HG02623 (cell line): ENCODE measurements at regions not wholly inside any gene's neighbourhood (a gene's known extent, or its start where the extent isn't known, plus 50 kb on each side); places are given as distances from the start of the nearest gene placed in this dataset.
A peak's percentile ranks its signal among the peaks of the same experiment; 100 is the strongest.
"Not testable (repeated sequence)": the region's sequence is repeated elsewhere in the genome, so short reads cannot be mapped to it uniquely, and the experiment has no call there.

Experiments used
- ATAC-seq: cut with Tn5 transposase; IDR thresholded peaks from one replicate; pipeline ENCODE4 v1.9.1; 2021; ENCODE audit warnings: moderate library complexity; ENCODE audit not compliant: unreplicated experiment

DNA sequence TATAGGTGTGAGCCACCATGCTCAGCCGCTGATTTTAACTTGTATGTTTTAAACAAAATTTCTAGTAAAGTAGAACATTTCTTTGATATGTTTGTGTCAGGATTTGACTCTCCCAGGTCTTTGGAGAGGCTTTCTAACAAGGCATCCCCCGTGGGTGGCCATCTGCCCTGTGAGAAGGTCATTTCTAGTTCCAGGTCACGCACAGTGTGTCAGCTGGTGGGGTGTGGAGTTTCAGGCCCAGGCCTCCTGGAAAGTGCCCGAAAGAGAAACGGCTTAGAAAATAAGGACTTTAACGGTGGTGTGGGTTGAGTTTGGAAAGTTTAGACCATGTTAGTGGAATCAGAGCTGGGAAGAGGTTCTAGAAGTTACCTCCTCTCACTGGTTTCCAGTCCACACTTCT lies 61.0 kb downstream of the SPDYE17 start:
- ATAC-seq, result not testable (repeated sequence)

DNA sequence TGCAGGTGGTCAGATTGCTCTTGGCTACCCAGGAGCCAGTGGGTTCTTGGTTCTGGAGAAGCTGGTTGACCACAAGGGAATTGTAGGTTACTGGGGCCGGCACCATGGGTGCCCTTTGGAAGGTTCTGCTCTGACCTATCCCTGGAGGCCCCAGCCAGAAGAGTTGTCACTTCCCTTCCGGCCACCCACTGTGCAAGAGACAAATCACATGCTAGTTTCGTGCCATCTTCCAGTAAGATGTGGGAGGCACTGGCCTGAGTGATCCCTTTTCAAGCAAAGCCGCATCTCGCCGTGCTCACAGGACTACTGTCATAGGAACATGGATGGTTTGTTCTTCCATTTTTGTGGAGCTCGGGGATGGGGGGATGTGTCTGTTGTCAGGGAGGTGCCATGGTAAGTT lies 62.3 kb downstream of the SPDYE17 start:
- ATAC-seq, result not testable (repeated sequence)

DNA sequence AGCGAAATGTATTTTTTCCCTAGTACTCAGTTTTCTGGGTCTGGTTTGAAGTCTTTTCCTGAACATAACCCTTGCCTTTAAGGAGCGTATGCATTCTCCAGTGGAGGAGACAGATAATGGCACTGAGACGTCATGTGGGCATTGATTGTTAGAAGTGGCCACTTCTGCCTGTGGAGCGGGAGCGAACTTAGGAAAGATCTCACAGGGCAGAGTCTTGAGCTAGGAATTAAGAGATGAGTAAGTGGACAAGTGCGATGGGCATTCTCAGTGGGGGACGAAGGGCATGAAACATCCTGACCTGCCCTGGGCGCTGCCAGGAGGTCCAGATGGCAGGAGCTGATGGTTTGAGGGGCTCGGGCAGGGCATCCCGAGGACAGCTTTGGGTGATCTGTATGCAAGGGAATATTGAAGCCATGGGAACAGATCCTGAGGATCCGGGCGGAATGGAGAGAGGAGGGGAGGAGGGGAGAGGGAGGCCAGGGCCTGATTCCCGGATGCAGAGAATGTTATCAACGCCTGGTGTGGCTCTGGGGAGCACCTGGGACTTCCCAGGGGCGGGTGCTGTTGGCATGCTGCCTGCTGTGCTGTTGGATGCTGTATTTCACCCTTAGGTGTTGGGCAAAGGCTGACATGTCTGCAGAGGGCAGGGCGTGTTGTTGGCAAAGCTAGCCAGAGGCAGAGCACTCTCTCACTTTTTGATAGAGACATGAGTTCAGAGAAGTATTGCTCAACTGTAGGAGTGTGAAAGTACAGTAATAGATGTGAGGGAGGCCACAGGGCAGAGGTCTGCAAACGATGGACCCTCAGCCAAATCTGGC lies 66.2 kb downstream of the SPDYE17 start:
- not testable (repeated sequence) for ATAC-seq

DNA sequence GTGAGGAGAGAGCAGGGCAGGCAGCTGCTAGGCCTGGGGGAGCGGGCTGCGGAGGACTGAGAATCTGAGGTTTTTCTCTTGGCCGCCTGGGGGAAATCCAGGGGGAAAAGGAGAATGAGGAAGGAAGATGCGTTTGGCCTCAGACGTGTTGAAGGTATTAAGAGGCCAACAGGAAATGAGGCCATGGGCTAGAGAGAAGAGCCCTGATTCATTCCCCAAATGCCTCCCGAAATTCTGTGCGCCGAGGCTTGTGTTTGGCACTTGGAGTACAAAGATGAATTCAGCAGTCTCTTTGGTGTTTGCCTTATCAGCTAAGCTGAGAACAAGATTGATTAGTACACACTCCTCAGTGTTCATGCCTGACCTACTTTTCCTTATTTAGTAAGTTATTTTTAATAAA lies 68.1 kb downstream of the SPDYE17 start:
- ATAC-seq, result not testable (repeated sequence)

DNA sequence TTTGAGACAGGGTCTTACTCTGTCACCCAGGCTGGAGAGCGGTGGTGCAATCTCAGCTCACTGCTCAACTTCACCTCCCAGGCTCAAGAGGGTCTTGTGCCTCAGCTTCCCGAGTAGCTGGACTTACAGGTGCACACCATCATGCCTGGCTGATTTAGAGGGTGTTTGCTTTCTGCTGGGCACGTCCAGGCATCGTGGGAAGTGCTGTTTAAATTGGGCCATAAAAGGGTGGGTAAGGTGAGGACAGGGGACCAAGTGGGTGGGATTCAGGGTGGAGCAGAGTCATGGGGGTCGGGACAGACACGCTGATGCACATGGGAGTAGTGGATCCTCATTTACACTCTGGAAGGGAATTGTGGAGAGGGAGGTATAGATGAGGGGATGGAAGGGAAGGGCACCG lies 69.1 kb downstream of the SPDYE17 start:
- not testable (repeated sequence) for ATAC-seq

DNA sequence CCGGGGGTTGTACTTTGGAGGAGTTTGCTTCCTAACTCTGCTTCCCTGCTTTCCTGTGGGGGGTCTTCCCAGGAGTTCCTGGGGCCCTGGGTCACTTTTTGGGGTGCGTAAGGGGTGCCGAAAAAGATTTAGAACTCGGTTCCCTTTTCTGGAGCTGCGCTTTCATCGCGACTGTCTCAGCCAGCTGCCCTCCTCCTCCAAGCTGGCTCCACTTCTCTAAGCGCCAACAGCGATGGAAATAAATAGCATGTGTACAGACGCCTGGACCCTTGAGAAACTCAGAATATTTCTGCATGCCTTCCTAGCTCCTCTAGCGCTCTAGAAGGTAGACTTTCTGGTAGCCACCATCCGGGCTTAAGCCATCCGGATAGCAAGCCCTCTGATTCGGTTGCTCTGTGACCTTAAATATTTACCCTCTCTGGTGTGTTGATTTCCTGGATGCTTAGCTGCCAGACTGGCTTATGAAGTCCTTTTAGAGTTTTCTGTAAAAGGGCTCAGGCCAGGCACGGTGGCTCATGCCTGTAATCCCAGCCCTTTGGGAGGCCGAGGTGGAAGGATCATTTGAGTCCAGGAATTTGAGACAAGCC lies 71.7 kb downstream of the SPDYE17 start:
- ATAC-seq, result not testable (repeated sequence)

DNA sequence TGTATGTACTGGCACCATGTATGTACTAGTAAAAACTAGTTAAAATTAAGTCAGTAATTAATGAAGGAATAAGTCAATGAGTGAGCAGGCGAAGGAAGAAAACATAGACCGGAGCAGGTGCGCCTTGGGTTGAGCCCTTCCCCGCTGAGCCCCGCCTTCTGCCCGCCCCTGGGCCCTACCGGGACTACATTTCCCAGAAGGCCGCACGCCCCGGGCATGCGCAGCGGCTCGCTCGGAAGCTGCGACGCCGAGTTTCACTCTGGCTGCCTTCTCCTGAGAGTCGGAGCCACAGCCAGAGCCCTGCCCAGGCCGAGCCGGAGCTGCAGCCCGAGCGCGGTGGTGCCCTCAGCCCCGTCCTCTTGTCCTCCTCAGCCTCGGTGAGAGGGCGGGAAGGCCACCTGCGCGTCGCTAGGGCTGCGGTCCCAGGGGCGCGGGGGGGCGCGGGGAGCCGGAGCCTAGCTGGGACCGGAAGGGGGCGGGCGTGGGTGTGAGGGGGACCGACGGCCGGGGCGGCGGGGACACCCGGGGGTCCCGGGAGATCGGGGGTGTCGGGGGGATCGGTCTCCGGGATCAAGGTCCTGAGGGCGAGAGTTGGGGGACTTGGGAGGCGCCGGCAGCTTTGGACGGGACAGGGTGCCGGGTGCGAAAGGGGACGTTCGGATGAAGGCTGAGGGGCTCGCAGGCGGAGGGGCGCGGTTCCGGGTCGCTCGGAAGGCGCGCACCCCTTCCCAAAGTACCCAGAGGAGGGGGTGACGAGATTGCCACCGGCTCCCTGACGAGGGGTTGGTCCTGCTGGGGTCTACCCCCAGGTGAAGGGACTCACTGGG lies 72.4 kb downstream of the SPDYE17 start:
- ATAC-seq, result peak; percentile 98

DNA sequence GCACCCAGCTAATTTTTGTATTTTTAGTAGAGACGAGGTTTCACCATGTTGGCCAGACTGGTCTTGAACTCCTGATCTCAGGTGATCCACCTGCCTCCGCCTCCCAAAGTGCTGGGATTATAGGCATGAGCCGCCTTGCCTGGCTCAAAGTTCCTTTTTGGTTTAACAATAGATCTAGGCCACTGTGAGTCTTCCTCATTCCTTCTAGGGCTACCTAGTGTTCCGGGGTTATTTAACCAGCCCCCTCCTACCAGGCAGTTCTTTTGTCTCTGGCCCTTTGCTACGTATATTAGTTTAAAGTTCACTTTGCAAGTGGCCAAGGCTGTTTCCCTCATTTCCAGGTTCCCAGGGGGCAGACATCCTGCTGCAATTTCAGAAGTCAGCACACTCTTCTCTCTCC lies 75.6 kb downstream of the SPDYE17 start:
- ATAC-seq, result not testable (repeated sequence)

DNA sequence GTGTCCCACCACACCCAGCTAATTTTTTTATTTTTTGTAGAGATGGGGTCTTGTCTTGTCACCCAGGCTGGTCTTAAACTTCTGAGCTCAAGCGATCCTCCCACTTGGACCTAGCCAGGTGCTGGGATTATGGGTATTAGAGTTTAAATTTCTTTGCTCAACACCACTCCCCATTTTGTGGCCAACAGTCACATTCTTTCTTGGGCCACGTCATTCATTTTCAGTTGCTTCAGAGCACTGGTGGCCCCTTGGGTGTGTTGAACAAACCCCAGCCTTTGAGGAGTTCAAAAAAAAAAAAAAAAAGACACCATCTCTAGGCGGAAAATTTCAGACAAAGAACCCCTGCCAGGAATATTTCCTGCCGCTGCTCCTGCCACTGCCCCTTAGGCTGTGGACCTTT lies 77.0 kb downstream of the SPDYE17 start:
- ATAC-seq, result not testable (repeated sequence)

DNA sequence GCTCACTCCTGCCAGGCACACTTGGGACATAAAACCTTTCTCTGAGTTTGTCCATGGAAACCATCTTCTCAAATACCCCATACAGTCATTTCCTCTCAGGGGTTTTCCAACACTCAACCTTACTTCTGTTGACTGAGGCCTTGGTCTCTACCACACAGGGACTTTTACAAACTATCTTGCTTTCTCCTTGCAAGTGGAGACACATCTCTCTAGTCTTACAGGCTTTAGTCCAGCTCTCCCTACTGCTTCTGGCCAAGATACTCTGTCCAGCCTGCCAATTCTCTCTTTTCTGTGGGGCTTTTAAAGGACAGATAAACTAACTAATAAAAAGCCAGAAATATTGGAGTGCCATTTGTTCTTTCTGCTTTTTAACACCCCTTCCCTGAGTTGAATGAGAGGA lies 87.6 kb downstream of the SPDYE17 start:
- ATAC-seq, result peak; percentile 75

DNA sequence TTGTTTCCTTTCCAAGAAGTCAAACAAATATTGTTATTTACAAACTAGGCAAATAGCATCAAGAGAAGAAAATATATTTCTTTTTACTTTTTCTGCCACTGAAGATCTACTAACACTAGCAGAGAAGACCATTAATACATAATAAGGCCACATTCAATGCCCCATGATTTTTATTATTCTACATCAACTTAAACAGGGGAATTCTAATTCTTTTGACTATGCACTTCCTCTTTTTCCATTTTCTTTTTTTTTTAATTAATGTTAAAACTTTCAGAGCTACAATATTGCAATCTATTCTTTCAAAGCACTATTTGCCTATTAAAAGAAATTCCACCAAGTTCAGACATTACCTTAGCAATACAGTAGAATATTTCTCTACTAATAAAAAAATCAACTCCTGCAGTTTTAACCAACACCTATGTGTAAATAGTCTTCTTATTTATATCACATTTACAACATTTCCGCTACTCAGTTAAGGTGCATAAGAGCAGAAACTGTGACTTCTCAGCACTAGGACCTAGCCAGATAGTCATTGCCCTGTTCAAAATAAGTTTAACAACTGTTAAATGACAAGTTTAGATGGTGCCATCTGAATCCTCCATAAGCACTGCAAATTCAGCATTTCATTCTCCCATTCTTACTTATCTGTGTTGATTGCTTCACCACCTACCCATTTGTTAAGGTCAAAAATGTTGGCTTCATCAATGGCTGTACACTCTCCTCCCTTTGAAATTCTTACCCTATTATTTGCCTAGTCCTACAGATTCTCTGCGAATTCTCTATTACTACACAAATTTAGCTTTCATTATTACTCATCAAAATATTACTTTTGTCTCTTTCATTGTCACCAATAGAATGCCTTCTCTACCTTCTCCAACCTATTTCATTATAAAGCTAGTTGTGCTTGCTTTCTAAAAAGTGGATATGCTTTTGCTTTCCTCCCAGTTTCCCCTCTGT lies 90.1 kb downstream of the SPDYE17 start:
- ATAC-seq, result not testable (repeated sequence)

DNA sequence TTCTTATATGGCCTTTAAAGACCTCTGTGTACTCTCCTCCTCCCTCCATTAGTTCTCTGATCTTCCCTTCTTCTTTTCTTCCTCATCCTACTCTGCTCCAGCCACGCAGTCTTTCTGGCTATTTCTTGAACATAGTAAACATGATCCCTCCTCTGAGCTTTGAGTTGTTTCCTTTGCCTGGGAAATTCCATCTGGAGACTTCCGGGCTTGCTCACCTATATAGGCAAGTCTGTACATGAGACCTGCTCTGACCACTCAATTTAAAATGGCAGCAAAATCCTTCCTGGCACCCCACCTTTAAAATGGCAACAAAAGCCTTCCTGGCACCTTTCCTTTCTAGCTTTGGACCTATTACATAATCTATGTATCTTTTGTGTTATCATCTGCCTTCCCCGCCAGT lies 94.4 kb downstream of the SPDYE17 start:
- not testable (repeated sequence) for ATAC-seq

DNA sequence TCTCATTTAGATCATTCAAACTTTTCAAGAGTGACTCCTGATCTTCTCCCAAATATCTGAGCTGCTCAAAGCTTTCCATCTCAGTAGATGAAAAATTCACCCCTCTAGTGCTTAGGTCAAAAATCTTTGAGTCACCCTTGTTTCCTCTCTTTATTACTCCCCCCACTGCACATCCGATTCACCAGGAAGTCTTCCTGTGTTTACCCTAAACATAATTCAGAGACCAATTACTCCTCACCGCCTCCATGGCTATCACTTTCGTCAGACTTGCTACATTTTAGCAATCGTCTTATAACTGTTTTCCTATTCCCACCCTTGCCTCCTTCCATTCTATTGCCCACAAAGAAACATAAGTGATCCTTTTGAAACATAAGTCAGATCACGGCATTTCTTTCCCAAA lies 94.8 kb downstream of the SPDYE17 start:
- not testable (repeated sequence) for ATAC-seq

DNA sequence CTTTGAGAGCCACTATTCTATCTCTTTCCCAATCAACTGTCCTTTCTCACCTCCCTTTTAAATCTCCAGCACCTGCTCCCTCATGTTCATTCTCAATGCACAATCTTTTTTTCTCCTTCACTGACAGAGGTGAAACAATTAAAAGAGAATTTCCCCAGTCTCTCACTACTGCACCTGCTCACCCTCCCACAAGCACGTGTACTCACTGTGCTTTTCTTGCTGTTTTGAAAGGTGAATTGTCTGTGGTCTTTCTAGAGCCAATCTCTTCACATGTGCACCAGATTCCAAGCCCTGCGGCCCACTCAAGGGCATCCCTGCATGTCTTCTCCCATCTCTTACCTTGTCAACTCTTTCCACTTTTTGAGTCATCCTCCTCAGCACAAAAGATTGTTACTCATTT lies 95.8 kb downstream of the SPDYE17 start:
- not testable (repeated sequence) for ATAC-seq

DNA sequence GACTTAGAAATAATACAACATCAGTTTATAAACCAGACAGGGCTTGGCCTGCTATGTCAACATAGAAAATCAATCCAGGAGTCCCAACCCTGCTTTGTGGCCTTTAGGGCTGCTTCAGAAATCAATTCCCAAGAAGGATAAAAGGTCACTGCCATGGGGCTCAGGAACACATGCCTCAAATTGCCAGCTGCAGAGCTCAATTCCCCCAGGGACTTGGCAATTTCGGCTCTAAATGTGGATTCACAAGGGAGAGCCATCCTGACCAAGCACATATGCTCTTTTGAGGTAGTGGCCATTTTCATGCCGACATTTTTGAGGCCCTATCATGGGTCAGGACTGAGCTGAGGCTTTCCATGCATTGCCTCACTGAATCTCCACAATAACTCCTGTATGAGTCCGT lies 97.5 kb downstream of the SPDYE17 start:
- ATAC-seq, result not testable (repeated sequence)

DNA sequence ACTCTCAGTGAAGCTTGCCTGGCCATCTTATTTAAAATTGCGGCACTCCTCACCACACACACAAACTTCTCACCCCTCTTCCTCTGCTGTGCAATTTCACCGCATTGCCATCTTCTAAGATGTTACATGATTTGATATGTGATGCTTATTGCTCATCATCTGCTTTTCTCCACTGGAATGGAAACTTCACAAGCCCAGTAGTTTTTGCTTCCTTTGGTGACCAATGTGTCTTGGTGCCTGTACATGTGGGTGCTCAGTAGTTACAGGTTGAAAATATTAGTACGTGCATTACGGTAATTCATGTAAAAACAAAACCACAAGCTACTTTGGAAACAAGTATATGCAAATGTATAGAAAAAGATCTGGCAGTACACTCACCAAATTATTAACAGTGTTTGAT lies 99.2 kb downstream of the SPDYE17 start:
- peak; percentile 56 for ATAC-seq

DNA sequence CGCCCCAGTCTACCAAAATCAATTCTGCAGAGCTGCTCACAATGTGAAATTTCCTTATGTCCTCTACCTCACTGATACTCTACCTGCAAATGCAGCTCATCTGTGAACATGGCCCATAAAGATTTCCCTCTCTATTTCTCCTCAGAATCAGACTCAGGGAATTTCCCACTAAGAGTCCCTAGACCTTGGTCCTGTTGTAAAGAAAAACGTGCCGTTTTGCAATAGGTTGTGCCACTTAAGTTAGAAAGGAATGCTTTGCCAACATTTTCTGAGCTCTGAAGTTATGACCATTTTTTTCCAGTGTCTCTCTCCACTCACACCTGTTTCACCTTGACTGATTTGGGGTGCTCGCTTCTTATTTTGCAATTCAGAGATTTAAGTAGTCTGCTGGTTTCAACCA lies 100.7 kb downstream of the SPDYE17 start:
- ATAC-seq, result not testable (repeated sequence)

DNA sequence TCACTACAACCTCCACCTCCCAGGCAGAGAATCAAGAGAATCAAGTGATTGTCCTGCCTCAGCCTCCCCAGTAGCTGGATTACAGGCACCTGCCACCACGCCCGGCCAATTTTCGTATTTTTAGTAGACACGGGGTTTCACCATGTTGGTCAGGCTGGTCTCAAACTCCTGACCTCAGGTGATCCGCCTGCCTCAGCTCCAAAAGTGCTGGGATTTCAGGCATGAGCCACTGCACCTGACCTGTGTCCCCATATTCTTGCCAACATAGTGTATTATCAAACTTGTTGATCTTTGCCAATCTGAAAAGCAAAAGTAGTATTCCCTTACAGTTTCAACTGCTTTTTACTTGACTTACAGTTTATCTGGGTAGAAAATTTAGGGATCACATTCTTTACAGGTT lies 101.7 kb downstream of the SPDYE17 start:
- not testable (repeated sequence) for ATAC-seq

DNA sequence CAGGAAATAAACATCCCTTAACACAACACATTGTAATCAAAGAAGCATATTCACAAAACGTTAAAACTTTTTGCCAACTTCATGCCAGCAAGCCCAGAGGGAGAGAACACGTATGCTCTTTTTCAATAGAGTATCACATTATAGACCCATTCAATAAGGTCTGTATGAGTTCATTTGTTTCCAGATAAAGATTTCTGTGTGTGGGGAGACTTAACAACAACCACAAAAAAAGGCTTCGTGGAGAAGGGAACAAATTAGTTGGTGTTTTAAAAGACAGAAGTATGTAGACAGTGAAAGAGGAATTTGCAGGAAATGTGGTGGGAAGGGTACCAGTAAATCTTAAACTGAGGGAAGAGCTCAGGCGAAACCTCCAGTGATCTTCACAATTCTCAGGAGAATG lies 103.4 kb downstream of the SPDYE17 start:
- not testable (repeated sequence) for ATAC-seq

DNA sequence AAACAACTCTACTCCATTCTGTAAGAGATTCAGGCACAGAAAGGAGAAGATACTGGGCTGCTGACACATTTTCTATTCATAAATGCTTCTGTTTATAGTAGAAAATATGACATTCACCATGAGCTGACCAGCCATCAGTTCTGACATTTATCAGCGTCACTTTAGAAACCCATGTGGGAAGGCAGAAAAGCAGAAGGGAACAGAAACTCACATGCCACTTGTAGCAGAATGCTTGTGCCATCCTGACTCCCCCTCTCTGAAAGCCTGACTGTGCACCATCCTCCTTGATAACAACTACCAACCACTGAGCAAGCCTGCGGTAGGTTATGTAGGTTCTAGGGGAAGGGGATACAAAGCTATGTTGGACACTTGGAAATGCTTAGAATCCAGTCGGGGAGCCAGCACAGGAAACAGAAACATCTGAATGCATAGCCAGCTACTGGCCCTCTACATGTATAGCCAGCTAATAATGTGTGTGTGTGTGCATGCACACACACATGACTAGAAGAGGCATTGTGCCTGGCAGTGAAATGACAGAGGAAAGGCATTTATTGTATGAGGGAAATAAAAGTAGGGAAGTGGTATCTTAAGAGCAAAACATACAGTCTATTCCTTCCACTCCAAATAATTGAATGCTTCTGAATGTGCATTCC lies 104.3 kb downstream of the SPDYE17 start:
- ATAC-seq, result peak; percentile 58
